ENCODE measurements at regions not wholly inside any gene's neighbourhood (a gene's known extent, or its start where the extent isn't known, plus 50 kb on each side); places are given as distances from the start of the nearest gene placed in this dataset.

DNA sequence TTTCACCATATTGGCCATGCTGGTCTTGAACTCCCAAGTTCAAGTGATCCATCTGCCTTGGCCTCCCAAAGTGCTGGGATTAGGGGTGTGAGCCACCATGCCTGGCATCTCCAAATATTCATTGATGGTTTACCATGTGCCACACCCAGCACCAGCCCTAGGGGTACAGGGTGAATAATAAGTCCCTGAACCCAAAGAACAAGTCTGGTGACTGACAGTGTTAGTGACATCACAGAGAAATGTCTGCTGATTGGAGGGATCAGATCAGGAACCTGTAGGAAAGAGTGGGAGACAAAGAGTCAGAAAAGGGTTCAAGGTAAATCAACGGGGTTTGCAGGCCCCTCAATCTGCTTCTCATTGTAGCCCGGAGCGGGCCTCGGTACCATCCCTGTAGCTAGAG is 118.4 kb upstream of the NABP1 start:
- no peaks in the 10 kb centered on the region for H3K79me2 ChIP-seq (ENCODE audit: control insufficient read depth, insufficient read depth, low read length, unreplicated experiment)

DNA sequence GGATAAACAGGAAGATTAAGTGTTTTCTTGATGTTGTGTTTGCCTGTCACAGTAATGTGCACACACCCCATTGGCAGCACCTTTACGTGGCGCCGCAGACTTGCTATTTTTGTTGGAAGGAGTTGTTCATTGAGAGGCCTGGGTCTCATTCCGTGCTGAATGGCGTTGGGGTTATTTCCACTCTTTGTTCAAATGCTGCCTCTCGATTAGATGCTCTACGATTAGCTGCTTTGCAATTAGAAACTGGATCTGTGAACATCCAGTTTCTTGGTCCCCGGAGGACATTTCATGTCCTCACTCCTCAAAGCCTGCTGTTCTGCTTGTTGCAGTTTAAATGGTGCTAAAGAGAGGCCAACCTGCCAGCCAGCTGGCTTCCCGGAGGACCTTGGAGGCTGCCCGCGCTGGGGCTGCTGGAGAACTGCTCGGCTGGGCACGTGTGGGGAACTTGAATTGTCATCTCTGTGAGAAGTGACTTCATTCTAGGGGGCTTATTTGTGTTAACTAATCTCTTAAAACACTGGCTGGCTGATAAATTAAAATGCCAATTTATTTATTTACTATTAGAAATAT is 117.4 kb upstream of the NABP1 start:
- Histone ChIP-seq H3K4me1 (ENCODE audit: control insufficient read depth, insufficient read depth, low read length, unreplicated experiment) (peaks cover under 1% of the 10 kb centered on the region), H3K27me3 (ENCODE audit: insufficient read depth, low read length) (no peaks in the 10 kb centered on the region), H3K27ac (ENCODE audit: low read depth, low read length) (no peak overlapping the region), H3K4me3 (ENCODE audit: low read depth, low read length) (no peak overlapping the region), H2AFZ (ENCODE audit: low read length, unreplicated experiment) (no peak overlapping the region), H3K36me3 (ENCODE audit: insufficient read depth, low read length) (no peaks in the 10 kb centered on the region), H3K79me2 (ENCODE audit: control insufficient read depth, insufficient read depth, low read length, unreplicated experiment) (no peaks in the 10 kb centered on the region)

More for the DNA sequence above, 118.4 kb upstream of the NABP1 start:
- Histone ChIP-seq H3K27me3 (ENCODE audit: insufficient read depth, low read length) (no peaks in the 10 kb centered on the region), H3K36me3 (ENCODE audit: insufficient read depth, low read length) (no peaks in the 10 kb centered on the region), H3K27ac (ENCODE audit: low read depth, low read length) (no peak overlapping the region), H3K4me1 (ENCODE audit: control insufficient read depth, insufficient read depth, low read length, unreplicated experiment) (no peaks in the 10 kb centered on the region), H2AFZ (ENCODE audit: low read length, unreplicated experiment) (no peak overlapping the region), H3K4me3 (ENCODE audit: low read depth, low read length) (no peak overlapping the region)

DNA sequence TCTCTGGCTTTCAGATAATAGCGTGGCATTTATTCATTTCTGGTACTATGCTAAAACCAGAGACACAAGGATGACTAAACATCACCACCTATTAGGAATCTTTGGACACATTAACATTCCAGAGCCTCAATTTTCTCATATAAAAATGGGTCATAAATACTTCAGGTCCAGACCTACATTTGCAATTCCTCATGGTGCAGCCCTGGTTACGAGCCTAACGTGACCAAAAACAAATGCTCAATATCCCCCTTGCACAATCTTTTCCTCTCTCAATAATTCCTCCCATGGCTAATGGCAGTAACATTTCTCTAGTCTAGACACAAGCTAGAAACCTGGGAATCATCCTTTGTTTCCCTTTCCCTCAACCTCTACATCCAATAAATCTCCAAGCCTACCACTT is 112.8 kb upstream of the NABP1 start:
- Histone ChIP-seq H3K27me3 (ENCODE audit: insufficient read depth, low read length) (no peaks in the 10 kb centered on the region), H2AFZ (ENCODE audit: low read length, unreplicated experiment) (peak overlapping the region; percentile 27), H3K36me3 (ENCODE audit: insufficient read depth, low read length) (no peaks in the 10 kb centered on the region), H3K79me2 (ENCODE audit: control insufficient read depth, insufficient read depth, low read length, unreplicated experiment) (no peaks in the 10 kb centered on the region), H3K4me3 (ENCODE audit: low read depth, low read length) (no peak overlapping the region), H3K27ac (ENCODE audit: low read depth, low read length) (no peak overlapping the region), H3K4me1 (ENCODE audit: control insufficient read depth, insufficient read depth, low read length, unreplicated experiment) (peaks cover 5% of the 10 kb centered on the region)

DNA sequence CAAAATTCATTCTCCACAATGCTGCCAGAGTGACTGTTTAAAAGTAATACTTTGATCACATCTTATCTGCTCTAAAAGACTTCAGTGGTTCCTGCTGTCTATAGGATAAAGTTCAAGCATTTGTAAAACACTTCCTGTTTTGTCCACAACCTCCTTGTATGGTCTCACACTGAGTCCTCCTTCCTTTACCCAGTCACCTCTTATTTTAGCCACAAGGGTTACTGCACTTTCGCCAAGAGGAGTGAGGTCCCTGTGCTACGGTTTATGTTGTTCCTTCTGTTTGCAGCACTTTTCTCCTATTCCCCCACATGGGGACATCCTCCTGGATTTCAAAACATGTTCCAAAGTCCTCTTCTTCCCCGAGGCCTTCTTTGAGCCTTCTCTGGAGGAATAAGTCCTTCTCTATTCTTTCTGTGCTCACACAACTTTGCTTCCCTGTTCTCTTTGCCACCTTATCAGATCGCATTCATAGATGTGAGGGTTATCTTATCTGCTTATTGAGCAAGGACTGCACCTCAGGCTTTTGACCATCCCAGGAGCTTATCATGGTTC is 112.2 kb upstream of the NABP1 start:
- no peaks in the 10 kb centered on the region for H3K79me2 ChIP-seq (ENCODE audit: control insufficient read depth, insufficient read depth, low read length, unreplicated experiment)
- H3K4me3 ChIP-seq (ENCODE audit: low read depth, low read length), result no peak overlapping the region
- peak overlapping the region; percentile 27 for H2AFZ ChIP-seq (ENCODE audit: low read length, unreplicated experiment)
- no peak overlapping the region for H3K27ac ChIP-seq (ENCODE audit: low read depth, low read length)
- no peaks in the 10 kb centered on the region for H3K36me3 ChIP-seq (ENCODE audit: insufficient read depth, low read length)
- no peaks in the 10 kb centered on the region for H3K27me3 ChIP-seq (ENCODE audit: insufficient read depth, low read length)
- H3K4me1 ChIP-seq (ENCODE audit: control insufficient read depth, insufficient read depth, low read length, unreplicated experiment), result peaks cover 5% of the 10 kb centered on the region

DNA sequence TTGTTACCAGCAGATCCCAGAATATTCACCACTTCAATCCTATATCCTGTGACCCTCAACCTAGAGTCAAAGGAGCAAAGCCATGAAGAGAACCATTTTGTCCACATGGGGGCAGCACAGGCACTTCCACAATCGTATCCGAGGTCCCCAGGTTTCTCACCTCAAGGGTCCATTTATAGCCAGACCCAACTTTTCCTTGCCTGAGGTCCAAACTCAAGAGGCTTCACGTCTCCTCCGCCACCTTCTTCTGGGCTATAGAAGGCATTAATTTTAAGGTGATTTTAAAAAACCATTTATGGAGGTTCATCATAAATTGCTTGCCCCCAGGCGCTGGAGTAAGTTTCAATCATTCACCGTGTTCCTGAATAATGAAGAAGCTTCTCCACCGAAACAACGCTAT is 111.6 kb upstream of the NABP1 start:
- H3K36me3 ChIP-seq (ENCODE audit: insufficient read depth, low read length), result no peaks in the 10 kb centered on the region
- no peak overlapping the region for H3K27ac ChIP-seq (ENCODE audit: low read depth, low read length)
- H3K79me2 ChIP-seq (ENCODE audit: control insufficient read depth, insufficient read depth, low read length, unreplicated experiment), result no peaks in the 10 kb centered on the region
- no peak overlapping the region for H2AFZ ChIP-seq (ENCODE audit: low read length, unreplicated experiment)
- no peak overlapping the region for H3K4me3 ChIP-seq (ENCODE audit: low read depth, low read length)
- H3K4me1 ChIP-seq (ENCODE audit: control insufficient read depth, insufficient read depth, low read length, unreplicated experiment), result peaks cover 6% of the 10 kb centered on the region
- no peaks in the 10 kb centered on the region for H3K27me3 ChIP-seq (ENCODE audit: insufficient read depth, low read length)

DNA sequence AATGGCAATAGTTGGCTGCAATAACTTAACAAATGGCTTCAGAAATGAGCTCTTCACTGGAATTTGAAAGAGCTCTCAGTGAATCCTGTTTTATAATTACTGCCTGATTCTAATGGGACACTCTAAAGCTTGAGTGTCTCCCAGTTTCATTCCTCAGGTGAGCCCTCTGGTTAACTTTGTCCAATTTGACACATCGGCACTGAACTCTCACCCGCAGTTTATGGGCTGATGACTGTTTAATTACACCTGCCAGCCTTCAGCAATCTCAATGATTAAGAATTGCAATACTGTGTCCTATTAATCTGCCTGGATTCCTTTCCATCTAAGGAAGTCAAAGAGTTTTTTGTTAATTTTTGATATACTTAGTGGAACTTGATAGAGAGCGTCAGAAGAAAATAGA is 110.7 kb upstream of the NABP1 start:
- no peak overlapping the region for H3K27ac ChIP-seq (ENCODE audit: low read depth, low read length)
- peaks cover 13% of the 10 kb centered on the region for H3K4me1 ChIP-seq (ENCODE audit: control insufficient read depth, insufficient read depth, low read length, unreplicated experiment)
- H3K79me2 ChIP-seq (ENCODE audit: control insufficient read depth, insufficient read depth, low read length, unreplicated experiment), result no peaks in the 10 kb centered on the region
- no peaks in the 10 kb centered on the region for H3K36me3 ChIP-seq (ENCODE audit: insufficient read depth, low read length)
- no peaks in the 10 kb centered on the region for H3K27me3 ChIP-seq (ENCODE audit: insufficient read depth, low read length)
- H2AFZ ChIP-seq (ENCODE audit: low read length, unreplicated experiment), result no peak overlapping the region
- no peak overlapping the region for H3K4me3 ChIP-seq (ENCODE audit: low read depth, low read length)

DNA sequence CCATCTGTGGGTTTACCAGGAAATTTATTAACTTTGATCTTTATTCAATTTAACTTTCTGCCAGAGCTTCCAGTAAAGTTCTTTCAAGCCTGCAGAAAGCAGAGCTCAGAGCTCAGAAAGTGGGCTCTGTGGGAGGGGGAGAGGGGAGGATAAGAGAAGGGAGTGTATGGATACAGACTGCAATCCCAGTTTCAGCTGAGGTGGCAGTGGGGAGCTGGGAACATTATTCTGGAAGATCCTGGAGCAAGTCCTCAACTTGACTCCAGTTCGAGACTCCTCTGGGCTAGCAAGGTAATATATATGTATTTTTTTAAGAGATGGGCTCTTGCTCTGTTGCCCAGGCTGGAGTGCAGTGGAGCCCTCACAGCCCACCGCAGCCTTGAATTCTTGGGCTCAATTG is 108.9 kb upstream of the NABP1 start:
- Histone ChIP-seq H3K4me1 (ENCODE audit: control insufficient read depth, insufficient read depth, low read length, unreplicated experiment) (peaks cover 30% of the 10 kb centered on the region), H3K27ac (ENCODE audit: low read depth, low read length) (no peak overlapping the region), H2AFZ (ENCODE audit: low read length, unreplicated experiment) (no peak overlapping the region), H3K27me3 (ENCODE audit: insufficient read depth, low read length) (no peaks in the 10 kb centered on the region), H3K79me2 (ENCODE audit: control insufficient read depth, insufficient read depth, low read length, unreplicated experiment) (no peaks in the 10 kb centered on the region), H3K4me3 (ENCODE audit: low read depth, low read length) (no peak overlapping the region), H3K36me3 (ENCODE audit: insufficient read depth, low read length) (no peaks in the 10 kb centered on the region)

DNA sequence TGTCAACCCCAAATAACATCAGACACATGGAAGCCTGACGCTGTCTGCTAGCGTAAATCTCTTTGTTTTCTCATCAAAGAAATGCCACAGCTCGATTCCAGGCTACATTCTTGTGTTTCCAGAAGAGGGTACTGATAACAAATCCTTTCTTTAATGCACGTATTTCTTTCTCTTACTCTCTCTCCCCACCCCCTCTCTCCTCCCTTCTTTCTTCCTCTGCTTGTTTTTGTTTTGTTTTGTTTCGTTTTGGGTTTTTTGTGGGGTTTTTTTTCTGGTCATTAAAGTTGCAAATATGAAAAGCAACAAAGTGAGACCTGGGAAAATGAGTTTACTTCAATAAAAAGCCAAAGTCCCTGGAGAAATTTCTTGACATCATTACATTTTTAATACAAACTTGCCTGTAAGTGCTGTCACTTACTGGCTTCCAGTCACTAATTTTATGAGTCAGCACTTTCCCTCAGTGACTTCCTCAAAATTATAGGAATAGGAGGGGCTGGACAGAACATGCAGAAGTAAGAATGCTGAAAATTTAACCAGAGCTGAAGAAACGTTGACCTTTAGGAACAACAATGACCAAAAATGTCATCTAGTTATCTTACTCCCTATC is 106.7 kb upstream of the NABP1 start:
- Histone ChIP-seq H3K36me3 (ENCODE audit: insufficient read depth, low read length) (no peaks in the 10 kb centered on the region), H3K27me3 (ENCODE audit: insufficient read depth, low read length) (no peaks in the 10 kb centered on the region), H3K4me1 (ENCODE audit: control insufficient read depth, insufficient read depth, low read length, unreplicated experiment) (peaks cover 35% of the 10 kb centered on the region), H3K4me3 (ENCODE audit: low read depth, low read length) (peak overlapping the region; percentile 73), H2AFZ (ENCODE audit: low read length, unreplicated experiment) (peak overlapping the region; percentile 82), H3K79me2 (ENCODE audit: control insufficient read depth, insufficient read depth, low read length, unreplicated experiment) (no peaks in the 10 kb centered on the region), H3K27ac (ENCODE audit: low read depth, low read length) (peak overlapping the region; percentile 74)

DNA sequence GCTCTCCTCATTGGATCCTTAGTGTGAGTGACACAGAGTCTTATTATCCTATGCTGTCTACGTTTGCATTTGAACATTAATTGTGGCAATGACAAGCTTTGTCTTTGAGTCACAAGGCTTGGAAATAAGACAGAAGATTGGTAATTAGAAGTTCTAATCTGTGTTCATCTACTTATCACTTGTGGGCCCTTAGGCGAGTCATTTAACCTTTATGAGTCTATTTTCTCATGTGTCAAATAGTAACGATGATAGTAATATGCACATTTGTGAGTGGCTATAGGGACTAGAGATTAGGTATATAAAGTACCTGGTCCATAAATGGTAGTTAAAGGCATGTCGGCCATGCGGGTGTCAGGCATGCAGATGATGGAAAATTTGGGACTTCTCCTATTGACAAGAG is 105.6 kb upstream of the NABP1 start:
- Histone ChIP-seq H3K27me3 (ENCODE audit: insufficient read depth, low read length) (no peaks in the 10 kb centered on the region), H3K79me2 (ENCODE audit: control insufficient read depth, insufficient read depth, low read length, unreplicated experiment) (no peaks in the 10 kb centered on the region), H2AFZ (ENCODE audit: low read length, unreplicated experiment) (peak overlapping the region; percentile 44), H3K36me3 (ENCODE audit: insufficient read depth, low read length) (no peaks in the 10 kb centered on the region), H3K27ac (ENCODE audit: low read depth, low read length) (peak overlapping the region; percentile 50), H3K4me3 (ENCODE audit: low read depth, low read length) (no peak overlapping the region), H3K4me1 (ENCODE audit: control insufficient read depth, insufficient read depth, low read length, unreplicated experiment) (peaks cover 35% of the 10 kb centered on the region)

DNA sequence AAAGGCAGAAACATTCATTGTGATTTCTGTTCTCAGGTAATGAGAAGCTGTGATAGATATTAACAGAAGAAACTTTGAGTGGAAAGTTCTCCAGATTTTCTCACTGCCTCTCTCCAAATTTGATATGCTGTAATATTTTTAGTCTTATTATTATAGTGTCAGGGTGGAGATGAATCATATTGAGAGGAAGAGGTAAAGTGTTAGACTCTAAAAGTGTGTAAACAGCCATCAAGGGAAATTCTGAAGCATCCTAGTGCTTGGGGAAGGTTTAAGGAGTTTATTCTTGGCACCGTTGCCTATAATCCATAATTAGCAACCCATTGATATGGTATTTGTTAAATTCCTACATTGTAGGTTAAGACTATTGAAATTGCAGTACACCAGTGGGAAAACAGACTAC is 104.7 kb upstream of the NABP1 start:
- Histone ChIP-seq H3K4me3 (ENCODE audit: low read depth, low read length) (no peak overlapping the region), H3K79me2 (ENCODE audit: control insufficient read depth, insufficient read depth, low read length, unreplicated experiment) (no peaks in the 10 kb centered on the region), H3K36me3 (ENCODE audit: insufficient read depth, low read length) (no peaks in the 10 kb centered on the region), H3K4me1 (ENCODE audit: control insufficient read depth, insufficient read depth, low read length, unreplicated experiment) (peaks cover 39% of the 10 kb centered on the region), H3K27ac (ENCODE audit: low read depth, low read length) (no peak overlapping the region), H2AFZ (ENCODE audit: low read length, unreplicated experiment) (no peak overlapping the region), H3K27me3 (ENCODE audit: insufficient read depth, low read length) (no peaks in the 10 kb centered on the region)

DNA sequence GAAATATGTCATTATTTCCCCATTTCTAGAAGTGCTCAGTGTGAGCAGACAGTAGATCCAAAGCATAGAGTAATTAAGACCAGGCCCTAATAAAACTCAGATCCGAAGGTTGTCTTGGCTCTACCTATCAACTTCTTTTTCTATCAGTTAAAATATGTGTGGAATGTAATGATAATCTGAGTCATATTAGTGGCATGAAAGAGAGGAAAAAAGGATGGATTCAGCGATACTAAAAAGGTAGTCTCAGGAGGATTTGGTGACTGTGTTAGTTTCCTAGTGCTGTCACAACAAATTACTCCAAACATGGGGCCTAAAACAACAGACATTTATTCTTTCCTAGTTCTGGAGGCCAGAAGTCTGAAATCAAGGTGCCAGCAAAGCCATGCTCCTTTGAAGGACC is 103.7 kb upstream of the NABP1 start:
- Histone ChIP-seq H3K79me2 (ENCODE audit: control insufficient read depth, insufficient read depth, low read length, unreplicated experiment) (no peaks in the 10 kb centered on the region), H2AFZ (ENCODE audit: low read length, unreplicated experiment) (peak overlapping the region; percentile 33), H3K4me1 (ENCODE audit: control insufficient read depth, insufficient read depth, low read length, unreplicated experiment) (peaks cover 39% of the 10 kb centered on the region), H3K4me3 (ENCODE audit: low read depth, low read length) (no peak overlapping the region), H3K27ac (ENCODE audit: low read depth, low read length) (peak overlapping the region; percentile 39), H3K27me3 (ENCODE audit: insufficient read depth, low read length) (no peaks in the 10 kb centered on the region), H3K36me3 (ENCODE audit: insufficient read depth, low read length) (no peaks in the 10 kb centered on the region)
